Fibroblast of skin of right quadriceps (primary cell): ENCODE measurements at regions not wholly inside any gene's neighbourhood (a gene's known extent, or its start where the extent isn't known, plus 50 kb on each side); places are given as distances from the start of the nearest gene placed in this dataset.

ENCODE experiments used
- DNase-seq: peaks from one replicate; pipeline ENCODE4 v3.0.0-alpha.2; 2013

DNA sequence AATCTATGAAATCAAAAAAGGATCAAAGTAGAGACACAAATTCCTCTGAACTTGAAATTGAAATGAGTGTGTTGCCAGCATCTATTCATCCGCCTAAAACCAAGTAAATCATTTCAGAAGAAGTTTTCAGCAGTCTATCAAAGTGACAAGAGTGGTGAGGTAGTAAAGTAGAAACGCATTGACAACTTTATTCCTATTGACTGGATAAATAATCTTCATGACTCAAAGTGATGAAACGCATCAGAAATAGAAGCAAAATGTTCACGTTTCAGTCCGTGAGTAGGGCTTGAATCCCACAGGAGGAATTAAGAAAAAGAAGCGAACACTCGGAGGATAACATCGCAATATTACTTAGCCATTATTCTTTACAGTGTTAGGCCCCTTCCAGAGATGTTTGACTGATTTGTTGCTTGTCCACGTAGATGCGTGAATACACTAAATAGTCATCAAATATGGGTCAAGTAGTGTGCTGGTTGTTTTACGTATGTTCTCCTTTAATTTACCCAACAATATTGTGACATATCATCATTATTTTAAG is 314.4 kb downstream of the PLK2 start:
- DNase-seq = no peak

DNA sequence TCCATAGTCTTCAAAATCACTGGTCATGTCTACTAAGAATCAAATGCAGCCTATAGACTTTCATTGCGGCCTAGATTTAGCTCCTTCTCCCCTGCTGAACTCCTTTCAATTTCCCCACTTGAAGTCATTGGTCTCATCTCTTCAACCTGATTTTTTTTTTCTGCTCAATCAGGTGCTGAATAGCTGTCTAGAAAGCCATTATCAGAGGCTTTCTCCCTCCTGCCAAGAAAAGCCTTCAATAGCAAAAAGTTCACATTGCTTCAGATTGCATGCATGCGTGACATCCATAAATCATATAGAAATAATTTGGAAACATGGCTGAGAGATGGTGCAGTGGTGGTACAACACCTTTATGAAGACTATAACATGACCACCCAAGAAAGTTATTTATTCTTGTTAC is 316.2 kb downstream of the PLK2 start:
- no peak for DNase-seq

DNA sequence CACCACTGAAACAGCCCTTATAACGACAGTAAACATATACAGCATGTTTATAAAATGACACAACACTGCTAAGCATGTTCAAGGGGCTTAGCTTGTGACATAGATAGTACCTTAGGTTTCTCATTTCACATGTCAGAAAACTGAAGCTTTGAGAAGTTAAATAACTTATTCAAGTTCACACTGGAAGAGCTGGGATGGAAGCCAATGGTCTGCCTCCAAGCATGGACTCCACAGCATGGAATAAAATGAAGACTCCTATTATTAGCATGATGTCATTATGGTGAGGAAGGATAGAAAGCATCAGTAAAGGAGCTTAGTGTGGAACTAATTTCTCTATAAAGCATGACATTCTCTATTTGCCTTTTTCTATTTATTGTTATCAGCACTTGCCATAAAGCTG is 316.7 kb downstream of the PLK2 start:
- no peak for DNase-seq

- DNase-seq = no peak
These were observed 321.1 kb downstream of the PLK2 start for GRCh38 chr5:58138791-58139190.

- DNase-seq = no peak
These were observed 323.5 kb downstream of the PLK2 start for GRCh38 chr5:58136406-58136805.

DNA sequence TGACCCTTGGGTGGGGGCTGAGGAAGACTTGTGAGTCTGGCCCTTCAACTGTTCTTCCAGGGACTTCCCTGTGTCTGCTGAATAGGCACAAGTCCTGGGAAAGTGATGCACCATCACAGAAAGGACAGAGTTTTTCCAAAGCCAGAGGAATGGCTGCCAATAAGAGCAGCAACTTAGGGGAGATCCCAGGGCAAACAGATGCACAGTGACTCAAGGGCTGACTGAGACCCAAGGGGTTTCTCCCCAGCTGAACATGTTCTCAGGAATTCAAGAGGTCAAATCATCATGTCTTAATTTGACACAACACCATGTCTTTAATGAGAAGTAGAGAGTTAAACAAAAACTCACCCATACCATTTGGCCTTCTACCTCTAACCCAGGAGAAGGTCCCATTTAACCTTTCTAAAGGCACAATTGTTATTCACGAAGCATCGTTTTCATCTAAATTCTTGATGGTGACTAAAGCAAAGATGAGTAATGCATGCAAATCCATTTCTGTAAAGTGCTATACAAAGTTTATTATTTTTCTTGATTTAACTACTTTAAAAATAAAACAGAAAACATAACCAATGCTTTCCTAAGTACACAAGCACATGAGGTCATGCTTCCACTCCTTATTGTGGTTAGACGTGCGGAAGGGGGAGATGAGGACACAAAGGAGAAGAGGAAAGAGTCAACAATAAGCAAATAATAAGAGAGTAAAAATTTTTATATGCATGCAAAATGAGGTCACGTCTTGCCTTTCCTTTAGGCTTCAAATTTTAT is 324.1 kb downstream of the PLK2 start:
- DNase-seq = peak; percentile 68

DNA sequence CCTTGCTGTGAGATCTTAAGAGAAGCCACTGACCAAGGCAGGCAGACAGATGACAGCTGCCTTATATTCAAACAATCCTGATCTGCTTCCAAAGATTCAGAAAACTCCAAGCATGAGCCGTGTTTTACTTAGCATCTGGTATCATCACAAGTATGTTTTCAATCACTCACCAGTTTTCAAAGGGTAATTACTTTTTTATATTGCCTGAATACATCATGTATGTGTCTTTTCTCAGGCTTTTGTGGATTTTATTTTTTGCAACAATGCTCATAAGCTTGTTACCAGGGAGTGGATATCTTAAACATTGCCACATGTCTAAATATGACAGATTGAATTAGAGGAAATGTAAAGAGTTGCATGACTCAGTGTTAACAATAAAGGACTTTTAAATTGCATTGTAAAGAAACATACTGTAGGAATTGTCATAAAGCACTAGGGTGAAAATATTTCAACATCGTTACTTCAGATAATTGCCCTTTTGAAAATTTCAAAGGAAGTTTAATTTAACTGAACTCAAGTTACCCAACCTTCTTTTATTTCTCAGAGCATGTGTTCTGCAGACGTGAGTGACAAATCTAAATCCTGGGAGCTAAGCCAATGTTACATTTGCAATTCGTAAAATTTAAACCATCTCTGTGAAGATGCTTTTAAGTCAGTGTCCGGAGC is 326.1 kb downstream of the PLK2 start:
- DNase-seq = peak; percentile 95

DNA sequence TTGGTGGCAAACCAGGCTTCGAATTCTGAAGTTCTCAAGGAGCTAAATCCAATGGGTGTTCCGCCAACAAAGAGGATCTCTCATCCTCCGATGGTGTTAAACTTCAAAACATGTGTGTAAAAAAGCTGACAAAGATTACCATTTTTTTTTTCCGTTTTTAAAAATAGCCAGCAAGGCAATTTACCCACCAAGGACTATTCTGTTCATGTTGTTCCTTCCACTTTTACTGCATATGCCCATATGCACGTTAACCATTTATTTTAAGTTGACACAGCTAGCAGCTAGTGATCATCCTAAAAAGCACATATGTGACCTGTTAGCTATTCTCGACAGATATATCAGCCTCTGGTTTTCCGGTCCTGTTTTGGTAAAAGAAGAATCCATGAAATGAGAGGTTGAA is 326.7 kb downstream of the PLK2 start:
- no peak for DNase-seq

GRCh38 chr5:58127255-58128220 is 332.3 kb downstream of the PLK2 start:
- no peak for DNase-seq

GRCh38 chr5:58123501-58123900 is 336.4 kb downstream of the PLK2 start:
- no peak for DNase-seq

DNA sequence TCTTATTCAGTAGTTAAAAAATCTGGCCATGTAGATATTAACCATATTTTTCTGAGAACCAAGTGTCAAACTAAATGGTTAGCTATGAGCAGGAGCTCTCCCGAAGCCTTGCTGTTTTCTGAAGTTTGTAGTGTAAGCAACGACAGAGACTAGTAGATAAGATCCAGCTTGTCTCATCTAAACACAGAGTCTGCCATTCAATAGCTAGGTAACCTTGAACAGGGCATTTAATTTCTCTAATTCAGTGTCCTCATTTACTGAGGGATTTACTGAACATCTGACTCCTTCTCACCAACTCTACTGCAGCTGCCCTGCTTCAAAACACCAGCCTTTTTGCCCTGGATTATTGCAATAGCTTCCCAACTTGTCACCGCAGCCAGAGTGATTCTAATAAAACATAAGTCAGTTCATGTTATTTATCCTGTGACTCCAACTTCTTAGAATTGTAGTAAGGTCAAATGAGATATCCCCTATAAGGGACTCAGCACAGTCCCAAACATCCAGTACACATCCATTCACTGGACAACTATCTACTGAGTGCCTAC is 337.0 kb downstream of the PLK2 start:
- DNase-seq = no peak

DNA sequence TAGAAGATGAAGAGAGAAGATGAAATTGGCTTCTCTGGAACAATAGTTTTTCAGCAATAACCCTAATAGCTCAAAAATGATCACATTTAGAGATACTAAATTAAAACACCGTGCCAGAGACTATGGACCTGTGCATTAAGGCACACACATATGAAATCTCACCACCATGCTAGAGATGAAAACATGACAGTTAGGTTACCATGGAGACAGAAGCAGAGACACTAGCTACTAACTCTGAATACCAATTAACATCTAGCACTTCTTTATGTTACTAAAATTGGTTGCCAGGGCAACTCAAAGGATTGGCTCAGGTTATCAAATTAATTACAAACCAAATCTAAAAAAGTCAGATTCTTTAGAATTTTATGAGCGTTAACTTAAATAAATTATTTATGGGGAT is 337.7 kb downstream of the PLK2 start:
- no peak for DNase-seq

DNA sequence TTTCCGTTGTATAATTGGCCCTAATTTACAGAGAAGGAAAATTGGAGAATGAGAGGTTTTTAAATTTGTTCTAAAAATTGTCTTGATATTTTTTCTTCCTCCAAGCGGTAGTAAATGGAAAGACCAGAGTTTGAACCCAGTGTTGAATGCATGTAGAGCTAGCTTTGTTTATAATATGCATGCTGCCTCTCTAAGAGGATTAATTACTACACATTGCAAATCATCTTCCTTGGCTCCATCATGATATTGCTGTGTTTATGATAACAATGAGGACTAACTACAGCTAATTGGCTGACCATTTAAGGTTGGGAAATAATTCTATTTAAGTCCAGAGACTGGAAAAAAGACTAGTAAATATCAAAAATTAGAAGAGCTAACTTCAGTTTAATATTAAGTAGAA is 338.5 kb downstream of the PLK2 start:
- no peak for DNase-seq

- no peak for DNase-seq
These were observed 342.3 kb downstream of the PLK2 start for GRCh38 chr5:58117542-58117941.

GRCh38 chr5:58116346-58116745 is 343.5 kb downstream of the PLK2 start:
- no peak for DNase-seq

DNA sequence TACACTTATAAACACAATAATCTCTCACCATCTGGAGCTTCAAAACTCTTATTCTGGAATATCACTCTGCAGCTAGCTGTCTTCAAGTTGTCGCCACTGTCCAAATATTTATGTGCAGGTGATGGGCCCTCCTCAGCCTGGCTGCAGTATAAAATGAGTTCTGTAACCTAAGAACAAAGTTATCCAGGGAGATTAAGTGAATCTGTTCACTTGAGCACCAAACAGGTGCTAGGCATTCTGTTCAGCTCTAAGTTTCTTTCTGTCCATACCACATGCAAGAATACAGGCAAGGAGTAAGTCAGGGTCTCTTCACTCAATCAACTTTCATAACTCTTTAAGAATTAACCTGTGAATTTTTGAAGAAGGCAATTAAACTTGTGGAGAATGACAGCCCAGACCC is 344.1 kb downstream of the PLK2 start:
- no peak for DNase-seq

- peak; percentile 81 for DNase-seq
These were observed 345.6 kb downstream of the PLK2 start for GRCh38 chr5:58114324-58114723.

DNA sequence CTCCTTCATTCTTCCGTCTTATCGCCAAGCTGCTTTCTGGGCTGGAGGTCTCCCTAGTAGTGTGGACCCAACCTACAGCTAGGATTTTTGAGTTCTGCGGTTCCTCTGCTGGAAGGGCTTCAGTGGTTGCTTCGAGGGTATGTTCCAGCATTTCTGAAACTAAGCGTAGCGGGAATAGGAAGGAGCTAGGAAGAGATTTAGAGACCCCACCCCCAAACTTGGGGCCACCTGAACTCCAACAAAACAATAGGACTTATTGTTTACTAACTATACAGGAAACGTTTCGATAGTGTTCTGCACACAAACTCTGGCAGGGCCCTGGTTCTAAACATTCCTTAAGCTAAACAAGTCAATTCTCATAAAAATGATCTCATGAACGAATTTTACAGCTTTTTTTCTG is 346.7 kb downstream of the PLK2 start:
- DNase-seq = no peak

- DNase-seq = no peak
These were observed 351.4 kb downstream of the PLK2 start for GRCh38 chr5:58108511-58108910.

DNA sequence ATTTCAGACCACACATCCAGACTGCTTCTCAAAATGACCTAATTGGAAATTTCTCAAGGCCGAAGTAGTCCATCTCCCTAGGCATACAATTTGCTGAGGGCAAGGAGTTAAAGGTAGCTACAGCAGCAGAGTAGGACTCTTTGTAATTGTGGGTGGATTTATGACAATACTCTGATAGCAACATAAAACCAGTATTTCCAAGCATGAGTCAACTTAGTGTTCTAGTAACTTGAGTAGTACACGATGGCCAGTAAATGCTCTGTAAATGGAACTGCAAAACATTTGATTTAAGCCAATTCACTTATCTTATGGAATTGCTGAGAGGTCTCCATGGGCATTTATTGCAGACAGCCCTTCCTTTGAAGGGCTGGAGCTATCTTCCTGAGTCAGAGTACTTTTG is 352.2 kb downstream of the PLK2 start:
- peak; percentile 24 for DNase-seq

DNA sequence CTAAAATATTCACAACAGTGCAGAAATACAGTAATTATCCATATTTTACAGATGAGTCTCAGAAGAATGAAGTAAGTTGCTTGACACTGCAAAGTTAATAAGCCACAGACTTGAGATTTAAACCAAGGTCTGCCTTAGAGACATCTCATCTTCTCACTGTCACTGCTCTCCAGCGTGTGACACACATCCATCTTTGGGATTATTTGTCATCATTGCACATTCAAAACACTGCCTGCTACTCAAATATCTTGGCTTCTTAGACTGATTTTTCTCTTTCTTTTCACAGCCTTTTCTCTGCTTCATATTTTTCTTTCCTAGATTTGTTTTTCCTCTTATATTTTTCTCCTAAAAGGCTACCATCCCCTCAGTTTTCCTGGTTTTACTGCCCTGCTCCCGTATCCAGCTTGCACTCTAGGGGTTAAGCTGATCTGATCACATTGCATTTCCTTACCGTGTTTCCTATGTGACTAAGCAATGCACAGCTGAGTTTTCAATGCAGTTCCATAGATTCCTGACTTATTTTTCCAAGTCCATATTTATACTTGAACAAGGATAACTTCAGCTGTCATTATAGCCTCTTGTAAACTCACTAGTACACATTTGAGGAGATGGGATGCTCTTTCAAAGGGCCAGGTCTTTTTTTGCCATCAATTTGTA is 353.0 kb downstream of the PLK2 start:
- DNase-seq = peak; percentile 19

DNA sequence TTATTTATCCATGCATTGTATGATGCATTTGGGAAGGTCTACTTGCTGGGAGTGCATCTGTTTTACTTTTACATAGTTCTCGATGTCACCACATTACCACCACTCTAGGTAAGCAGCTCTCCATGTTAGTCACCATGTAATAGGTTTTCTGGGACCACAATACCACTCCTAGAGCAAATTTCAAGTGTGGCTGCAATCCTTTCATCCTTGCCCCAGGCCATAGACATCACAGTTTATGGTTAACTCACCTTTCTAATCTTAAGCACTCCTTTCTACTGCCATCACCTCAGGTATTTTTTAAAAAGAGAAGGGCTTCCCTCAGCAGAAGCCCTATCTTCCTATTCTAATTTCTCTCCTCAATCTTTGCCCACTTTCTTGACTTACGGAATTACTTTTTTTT is 354.1 kb downstream of the PLK2 start:
- DNase-seq = no peak
